Activated CD4-positive, alpha-beta T cell treated with anti-CD3 and anti-CD28 coated beads, Interleukin-2, amount 50 U/mL, for 24 hours (primary cell): ENCODE measurements at regions not wholly inside any gene's neighbourhood (a gene's known extent, or its start where the extent isn't known, plus 50 kb on each side); places are given as distances from the start of the nearest gene placed in this dataset.
"Not testable (repeated sequence)": the region's sequence is repeated elsewhere in the genome, so short reads cannot be mapped to it uniquely, and the experiment has no call there.

Source experiments
- DNase-seq, 2 donors: peaks; one replicate each; pipeline ENCODE4 v3.0.0-alpha.2; 2020; ENCODE audit warnings: low read depth in 1 of 2, low spot score in 1 of 2

- no peak for DNase-seq
Measured at GRCh38 chr2:236346366-236346765, 82.2 kb upstream of the ASB18 start.

GRCh38 chr2:236348279-236348678, 84.1 kb upstream of the ASB18 start:
- no peak for DNase-seq

- no peak for DNase-seq
Measured at GRCh38 chr2:236348976-236349375, 84.8 kb upstream of the ASB18 start.

DNA sequence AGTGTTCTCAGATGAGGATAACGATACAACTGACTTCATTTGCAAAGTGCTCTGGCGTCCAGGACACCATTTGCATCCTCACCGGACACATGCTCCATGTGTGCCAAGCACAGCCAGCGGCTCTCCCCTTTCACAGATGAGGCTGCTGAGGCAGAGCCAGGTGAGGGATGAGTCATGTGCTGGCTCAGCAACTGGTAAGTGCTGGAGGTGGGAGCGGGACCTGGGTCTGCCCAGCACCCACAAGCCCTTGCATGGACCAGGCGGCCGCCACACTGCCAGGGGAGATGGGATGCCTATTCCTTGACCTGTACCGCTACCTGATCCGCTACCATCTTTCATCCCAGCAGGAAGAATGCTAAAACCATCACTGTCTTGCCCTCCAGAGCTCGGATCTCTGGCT, 86.2 kb upstream of the ASB18 start:
- no peak for DNase-seq

- DNase-seq, result no peak
Measured at GRCh38 chr2:236351966-236352525, 87.8 kb upstream of the ASB18 start.

- DNase-seq, result peak in 1 of 2 donors; percentile 11
Measured at GRCh38 chr2:236352761-236353593, 88.8 kb upstream of the ASB18 start.

DNA sequence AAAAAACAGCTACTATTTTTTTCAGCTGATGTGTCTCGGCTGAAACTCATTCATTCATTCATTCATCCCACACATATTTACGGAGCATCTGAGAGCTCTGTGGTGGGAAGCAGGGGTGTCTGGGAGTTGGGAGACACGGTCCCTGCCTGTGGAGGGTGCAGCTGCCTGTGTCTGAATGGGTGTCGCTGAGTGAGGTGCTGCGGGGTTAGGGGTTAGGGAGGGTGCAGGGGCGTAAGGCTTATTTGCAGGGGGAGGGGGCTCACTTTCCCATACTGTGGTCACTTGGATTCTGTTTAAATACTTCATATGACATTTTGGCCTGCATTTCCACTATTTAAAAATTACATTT, 89.4 kb upstream of the ASB18 start:
- DNase-seq, result no peak

DNA sequence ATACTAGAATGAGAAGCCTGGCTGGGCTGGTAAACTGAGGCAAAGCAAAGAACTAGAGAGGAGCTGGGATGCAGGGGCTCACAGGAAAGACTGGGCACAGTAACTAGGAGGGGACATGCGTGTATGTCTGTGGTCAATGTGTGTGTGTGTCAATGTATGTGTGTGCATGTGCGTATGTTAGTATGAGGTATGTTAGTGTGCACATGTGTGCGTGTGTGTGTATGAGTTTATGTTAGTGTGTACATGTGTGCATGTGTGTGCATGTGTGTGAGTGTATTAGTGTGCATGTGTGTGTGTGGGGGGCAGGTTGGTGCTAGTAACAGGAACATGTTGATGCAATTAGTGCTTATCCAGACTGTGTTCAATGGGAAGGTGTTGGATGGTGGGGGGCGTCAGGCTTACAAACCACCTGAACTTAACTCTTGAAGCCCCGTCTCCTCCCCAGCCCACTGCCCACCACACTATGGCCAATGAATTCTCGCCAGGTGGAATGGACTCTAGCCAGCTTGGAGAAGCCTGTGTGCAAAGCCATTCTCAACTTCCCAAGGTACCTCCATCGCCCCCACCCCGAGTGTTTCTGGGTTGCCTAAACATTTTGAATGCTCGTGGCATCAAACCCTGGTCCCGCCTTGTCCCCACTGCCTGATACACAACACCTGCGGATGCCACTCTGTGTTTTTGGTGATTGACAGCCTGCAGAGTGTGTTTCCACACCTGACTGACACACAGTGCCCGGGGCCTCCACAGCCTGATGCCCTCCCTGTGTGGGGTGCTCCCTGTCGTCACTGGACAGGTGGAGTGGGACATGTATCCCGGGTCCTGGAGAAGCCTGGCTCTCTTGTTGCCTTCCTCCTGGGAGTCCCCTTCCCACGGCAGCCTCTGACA, 90.1 kb upstream of the ASB18 start:
- no peak for DNase-seq

DNA sequence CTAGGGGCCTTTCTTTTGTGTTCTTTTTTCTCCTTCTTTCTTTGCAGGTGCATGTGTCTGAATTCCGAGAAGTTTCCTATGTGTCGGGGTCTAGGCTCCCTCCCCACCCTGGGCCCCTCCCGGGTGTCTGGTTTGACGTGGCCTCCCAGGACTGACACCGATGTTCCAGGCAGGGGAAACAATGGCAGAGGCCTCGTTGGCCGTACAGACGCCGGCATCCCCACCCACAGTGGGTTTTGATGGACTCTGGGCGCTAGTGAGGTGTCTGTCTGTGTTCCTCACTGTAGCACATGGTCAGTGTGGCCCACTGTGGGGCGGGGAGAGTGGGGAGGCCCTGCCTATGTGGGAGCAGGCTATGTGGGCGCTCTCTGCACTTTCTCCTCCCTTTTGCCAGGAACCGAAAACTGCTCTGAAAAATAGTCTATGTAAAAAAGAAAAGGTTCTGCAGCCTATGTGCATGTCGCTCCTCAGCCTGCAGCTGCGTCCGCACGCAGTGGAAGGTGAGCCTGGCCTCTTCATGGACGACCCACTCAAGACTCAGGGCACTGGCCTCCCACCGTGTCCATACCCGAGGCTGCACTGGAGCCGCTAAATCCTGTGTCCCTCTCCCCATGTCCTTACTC, 90.9 kb upstream of the ASB18 start:
- no peak for DNase-seq

DNA sequence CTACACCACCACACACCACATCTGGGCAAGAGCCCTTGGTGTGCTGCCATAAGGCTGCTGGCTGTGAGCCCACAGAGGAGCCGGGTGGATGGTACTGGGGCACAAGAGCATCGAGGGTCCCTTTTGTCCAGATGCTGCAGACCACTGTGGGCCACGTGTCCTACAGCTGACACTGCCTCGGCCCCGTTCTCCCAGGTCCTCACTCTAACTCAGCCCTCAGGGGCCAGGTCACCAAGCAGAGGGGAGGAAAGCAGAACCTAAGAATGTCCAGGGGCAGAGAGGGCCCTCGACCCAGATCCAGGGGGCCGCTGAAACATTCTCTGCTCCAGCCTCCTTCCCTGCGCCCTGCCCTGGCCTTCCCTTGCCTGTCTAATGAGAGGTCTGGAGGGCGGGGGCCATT, 91.7 kb upstream of the ASB18 start:
- DNase-seq, result no peak

DNA sequence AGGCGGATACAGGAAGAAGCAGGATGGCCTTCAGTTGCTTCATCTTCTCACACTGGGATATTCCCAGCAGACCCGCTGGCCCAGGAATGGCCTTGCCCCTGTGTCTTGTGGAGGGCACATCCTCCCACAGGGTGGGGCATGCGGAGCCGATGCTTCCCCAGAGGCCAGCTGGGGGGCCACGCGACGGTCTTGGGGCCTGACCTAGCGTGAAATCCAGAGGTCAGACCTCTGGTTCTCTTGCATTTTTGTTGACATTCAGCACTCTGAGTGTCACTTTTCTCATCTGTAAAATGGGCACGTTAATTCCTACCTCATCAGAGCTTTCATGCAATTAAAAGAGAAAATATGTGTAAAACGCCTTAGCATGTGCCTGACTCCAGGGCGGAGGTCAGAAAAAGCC, 92.1 kb upstream of the ASB18 start:
- not testable (repeated sequence) for DNase-seq

DNA sequence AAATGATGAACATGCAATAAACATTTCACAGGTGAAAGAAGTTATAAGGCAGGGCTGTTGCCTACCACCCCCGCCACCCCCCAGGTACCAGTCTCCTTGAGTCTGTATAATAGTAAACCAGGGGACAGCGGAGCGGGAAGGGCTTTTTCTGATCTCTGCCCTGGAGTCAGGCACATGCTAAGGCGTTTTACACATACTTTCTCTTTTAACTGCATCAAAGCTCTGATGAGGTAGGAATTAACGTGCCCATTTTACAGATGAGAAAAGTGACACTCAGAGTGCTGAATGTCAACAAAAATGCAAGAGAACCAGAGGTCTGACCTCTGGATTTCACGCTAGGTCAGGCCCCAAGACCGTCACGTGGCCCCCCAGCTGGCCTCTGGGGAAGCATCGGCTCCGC, 94.3 kb upstream of the ASB18 start:
- not testable (repeated sequence) for DNase-seq

GRCh38 chr2:236359426-236360045, 95.3 kb upstream of the ASB18 start:
- no peak for DNase-seq

GRCh38 chr2:236360496-236360895, 96.3 kb upstream of the ASB18 start:
- no peak for DNase-seq

GRCh38 chr2:236363711-236364277, 99.6 kb upstream of the ASB18 start:
- no peak for DNase-seq

GRCh38 chr2:236365258-236366048, 101.2 kb upstream of the ASB18 start:
- no peak for DNase-seq

DNA sequence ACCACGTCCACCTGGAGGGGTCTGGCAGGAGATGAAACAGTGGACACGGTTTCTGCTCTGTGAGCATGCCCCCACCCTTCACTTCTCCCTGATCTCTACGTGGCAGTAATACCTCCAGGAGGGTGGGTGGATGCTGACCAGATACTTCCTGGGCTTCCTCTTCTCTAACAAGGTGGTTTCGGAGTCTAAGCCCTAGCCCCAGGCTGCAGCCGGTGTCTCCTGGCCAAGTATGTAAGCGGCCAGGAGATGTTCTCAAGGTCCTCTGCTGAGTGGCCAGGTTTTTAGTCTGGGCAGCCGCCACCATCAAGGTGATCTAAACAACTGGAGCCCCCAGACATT, 101.8 kb upstream of the ASB18 start:
- DNase-seq, result no peak

DNA sequence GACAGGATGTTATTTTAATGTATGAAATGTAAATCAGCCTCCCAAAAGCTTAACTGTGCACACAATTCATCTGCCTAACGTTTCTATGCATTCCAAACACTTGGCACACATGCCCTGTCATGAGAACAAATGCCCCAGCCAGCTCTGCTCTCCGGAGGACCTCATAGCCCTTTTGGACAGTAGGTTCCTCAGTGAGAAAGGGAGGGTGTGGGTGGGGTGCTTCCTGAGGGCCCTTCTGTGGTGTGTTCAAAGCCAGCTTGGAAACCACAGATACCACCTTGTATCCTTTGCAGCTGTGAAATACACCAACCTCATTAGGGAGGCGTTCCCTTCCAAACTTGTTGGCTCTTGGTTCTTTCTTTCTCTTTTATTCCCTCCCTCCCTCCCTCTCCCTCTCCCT, 102.2 kb upstream of the ASB18 start:
- peak in 1 of 2 donors; percentile 17 for DNase-seq

- no peak for DNase-seq
Measured at GRCh38 chr2:236367506-236368289, 103.5 kb upstream of the ASB18 start.
